HFF-Myc (cell line): ENCODE measurements at regions not wholly inside any gene's neighbourhood (a gene's known extent, or its start where the extent isn't known, plus 50 kb on each side); places are given as distances from the start of the nearest gene placed in this dataset.

Source experiments
- DNase-seq: peaks from one replicate; pipeline ENCODE4 v3.0.0-alpha.2; 2011; ENCODE audit warnings: low read depth; ENCODE audit errors: extremely low read depth
- H3K4me3 ChIP-seq: replicated peaks from 2 replicates; pipeline ENCODE4 v1.5.1; 2011; ENCODE audit warnings: low read depth, mild to moderate bottlenecking, control low read depth, low read length
- TF ChIP-seq, protein P1 (sequence below): IDR thresholded peaks from 2 replicates; pipeline ENCODE4 v1.5.1; 2012; ENCODE audit warnings: mild to moderate bottlenecking, low read depth, low read length, control low read depth; ENCODE audit errors: missing control alignments

DNA sequence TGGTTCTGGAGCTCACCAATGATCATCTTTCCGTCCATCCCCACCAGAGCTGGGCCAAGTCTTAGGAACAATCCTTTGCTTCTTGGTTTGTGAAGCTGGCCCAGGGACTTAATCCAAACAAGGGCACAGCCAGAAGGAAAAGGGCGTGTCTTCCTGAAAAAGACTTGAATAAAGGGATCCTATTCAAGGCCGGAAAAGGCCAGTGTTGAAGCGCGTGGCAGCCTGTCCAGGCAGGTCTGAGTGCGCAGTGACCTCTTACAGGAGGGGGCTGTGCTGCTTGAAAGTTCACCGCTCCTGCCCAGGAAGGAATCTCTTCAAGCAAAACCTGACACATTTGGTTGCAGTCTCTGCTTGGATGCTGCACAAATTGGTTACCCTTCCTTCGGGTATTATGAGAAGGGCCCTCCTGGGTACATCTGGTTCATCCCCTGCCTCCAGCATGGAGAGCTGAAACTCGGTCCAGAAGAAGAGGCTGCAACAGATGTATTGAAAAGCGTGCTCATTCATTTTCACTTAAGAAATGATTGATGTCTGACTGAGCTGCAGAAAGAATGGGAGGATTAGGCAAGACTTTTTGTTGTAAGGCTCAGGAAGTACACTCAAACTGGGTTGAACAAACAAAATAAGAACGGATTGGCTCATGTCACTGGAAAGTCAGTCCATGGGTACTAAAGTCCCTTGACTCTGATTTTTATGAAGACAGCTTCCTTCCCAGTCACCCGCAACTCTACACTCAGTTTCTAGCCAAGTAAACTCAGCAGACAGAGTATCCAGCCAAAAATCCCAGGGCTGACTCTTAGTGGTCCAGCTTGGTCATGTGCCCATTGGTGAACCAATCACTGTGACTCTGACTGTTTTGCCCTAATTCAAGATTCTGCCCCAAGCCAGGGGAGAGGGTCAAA lies 136.3 kb downstream of the TFAP2C start:
- DNase-seq: no peak
- TF ChIP-seq, protein P1, sequence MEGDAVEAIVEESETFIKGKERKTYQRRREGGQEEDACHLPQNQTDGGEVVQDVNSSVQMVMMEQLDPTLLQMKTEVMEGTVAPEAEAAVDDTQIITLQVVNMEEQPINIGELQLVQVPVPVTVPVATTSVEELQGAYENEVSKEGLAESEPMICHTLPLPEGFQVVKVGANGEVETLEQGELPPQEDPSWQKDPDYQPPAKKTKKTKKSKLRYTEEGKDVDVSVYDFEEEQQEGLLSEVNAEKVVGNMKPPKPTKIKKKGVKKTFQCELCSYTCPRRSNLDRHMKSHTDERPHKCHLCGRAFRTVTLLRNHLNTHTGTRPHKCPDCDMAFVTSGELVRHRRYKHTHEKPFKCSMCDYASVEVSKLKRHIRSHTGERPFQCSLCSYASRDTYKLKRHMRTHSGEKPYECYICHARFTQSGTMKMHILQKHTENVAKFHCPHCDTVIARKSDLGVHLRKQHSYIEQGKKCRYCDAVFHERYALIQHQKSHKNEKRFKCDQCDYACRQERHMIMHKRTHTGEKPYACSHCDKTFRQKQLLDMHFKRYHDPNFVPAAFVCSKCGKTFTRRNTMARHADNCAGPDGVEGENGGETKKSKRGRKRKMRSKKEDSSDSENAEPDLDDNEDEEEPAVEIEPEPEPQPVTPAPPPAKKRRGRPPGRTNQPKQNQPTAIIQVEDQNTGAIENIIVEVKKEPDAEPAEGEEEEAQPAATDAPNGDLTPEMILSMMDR: no peak
- H3K4me3 ChIP-seq: no peak overlapping the region

DNA sequence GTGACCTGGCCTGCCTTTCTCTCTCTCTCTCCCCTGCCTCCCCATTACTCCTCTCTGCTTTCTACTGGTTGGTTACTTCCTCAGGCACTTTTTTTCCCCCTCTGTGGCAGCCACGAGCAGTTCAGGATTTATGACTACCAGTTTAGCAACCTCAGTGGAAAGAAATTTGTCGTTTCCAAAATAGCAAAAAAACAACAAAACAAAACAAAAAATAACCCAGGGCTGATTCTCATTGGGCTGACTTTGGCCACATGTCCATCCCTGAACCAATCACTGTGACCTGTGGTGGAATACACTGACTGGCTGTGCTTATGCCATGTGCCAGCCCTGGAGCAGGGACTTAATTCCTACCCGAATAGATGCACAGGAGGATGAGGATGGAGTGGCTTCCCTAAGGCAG lies 137.4 kb downstream of the TFAP2C start:
- no peak for DNase-seq
- no peak overlapping the region for H3K4me3 ChIP-seq
- TF ChIP-seq, protein P1: no peak

DNA sequence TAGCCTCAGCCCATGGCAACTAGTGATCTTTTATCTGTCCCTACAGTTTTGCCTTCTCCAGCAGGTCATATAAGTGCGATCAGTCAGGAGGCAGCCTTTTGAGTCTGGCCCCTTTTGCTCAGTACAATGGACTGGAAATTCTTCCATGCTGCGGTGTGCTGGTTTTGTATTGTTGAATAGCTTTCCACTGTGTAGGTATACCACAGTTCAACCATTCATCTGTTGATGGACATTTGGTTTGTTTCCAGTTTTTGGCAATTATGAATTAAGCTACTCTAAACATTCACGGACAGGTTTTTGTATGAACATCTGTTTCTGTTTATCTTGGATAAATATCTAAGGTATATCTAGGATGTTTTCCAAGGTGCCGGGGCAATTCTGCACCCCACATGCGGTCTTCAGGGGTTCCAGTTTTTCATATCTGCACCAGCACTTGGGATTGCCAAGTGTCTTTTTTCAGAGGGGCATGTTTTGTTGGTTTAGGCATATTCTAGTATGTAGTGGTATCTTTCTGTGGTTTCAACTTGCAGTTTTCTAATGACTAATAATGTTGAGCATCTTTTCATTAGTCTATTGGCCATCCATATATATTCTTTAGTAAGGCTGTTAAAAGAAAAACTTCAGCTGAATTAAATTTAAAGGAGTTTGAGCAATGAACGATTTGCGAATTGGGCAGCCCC lies 141.0 kb downstream of the TFAP2C start:
- TF ChIP-seq, protein P1: no peak
- DNase-seq: no peak
- no peak overlapping the region for H3K4me3 ChIP-seq

DNA sequence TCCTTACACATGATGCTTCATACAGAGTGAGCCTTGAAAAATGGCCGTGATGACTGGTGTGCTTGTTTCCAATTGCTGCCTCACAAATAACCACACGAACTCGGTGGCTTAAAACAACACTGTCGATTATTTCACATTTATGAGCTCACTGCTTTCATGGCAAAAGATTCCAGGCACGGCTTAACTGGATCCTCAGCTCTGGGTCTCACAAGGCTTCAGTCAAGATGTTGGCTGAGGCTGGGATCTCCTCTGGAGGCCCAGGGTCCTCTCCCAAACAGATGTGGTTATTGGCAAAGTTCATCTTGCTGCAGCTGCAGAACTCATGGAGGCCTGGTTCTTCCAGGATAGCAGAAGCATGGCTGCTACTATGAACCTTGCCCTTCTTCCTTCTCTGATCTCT lies 144.6 kb downstream of the TFAP2C start:
- no peak overlapping the region for H3K4me3 ChIP-seq
- DNase-seq: no peak
- TF ChIP-seq, protein P1: no peak

DNA sequence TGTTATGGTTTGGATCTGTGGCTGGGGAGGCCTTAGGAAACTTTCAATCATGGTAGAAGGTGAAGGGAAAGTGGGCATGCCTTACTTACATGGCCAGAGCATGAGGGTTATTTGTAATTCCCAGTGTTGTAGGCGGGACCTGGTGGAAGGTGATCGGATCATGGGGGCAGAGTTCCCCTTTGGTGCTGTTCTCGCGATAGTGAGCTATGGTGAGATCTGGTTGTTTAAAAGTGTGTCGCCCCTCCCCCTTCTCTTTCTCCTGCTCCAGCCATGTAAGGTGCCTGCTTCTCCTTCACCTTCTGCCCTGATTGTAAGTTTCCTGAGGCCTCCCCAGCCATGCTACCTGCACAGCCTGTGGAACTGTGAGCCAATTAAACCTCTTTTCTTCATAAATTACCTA lies 145.8 kb downstream of the TFAP2C start:
- DNase-seq: no peak
- TF ChIP-seq, protein P1: no peak
- H3K4me3 ChIP-seq: no peak overlapping the region

DNA sequence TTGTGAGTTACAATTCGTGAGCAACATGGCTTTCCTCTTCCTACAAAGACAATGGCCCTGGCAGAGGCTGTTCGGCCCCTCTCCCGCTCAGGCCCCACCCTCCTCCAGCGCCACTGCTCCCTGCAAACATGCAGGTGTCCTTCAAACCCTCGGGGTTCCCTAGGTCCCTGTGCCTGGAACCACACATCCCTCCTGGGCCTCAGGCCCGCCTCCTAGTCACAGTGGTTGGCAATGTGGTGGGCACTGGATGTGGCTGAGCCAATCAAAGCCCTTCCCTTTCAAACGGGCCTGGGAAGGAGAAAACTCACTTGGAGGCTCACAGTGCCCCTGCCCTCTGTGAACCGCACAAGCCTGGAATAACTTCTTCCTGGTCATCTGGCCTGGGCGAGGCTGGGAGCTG lies 147.2 kb downstream of the TFAP2C start:
- DNase-seq: no peak
- H3K4me3 ChIP-seq: no peak overlapping the region
- TF ChIP-seq, protein P1: no peak
